GM12878 (cell line): ENCODE measurements at regions not wholly inside any gene's neighbourhood (a gene's known extent, or its start where the extent isn't known, plus 50 kb on each side); places are given as distances from the start of the nearest gene placed in this dataset.

Source experiments
- ATAC-seq: fragments of 200-7000 bp; cut with Tn5 transposase; 3 replicates; pipeline ENCODE4 v1.9.1; 2020; ENCODE audit warnings: mild to moderate bottlenecking, moderate library complexity
- BruUV-seq: library from RNA; stranded (reverse); fragments of 400-500 nt; replicated peaks from 2 replicates; lab custom pipeline; 2021; lab: Mats Ljungman, UMichigan
- CTCF ChIA-PET: fragments of 300-600 bp; sonication (Branson Sonifier 250); formaldehyde crosslinking; extraction: SDS; loops from one replicate; lab custom pipeline; 2021; ENCODE audit warnings: inconsistent platforms; lab: Yijun Ruan, JAX
- POLR2A ChIA-PET: fragments of 350-600 bp; formaldehyde crosslinking; extraction: SDS; loops from one replicate; lab custom pipeline; 2021; ENCODE audit warnings: inconsistent platforms; lab: Charles Lee
- RAD21 ChIA-PET: fragments of 300-600 bp; sonication (Branson Sonifier 250); formaldehyde crosslinking; loops from one replicate; lab custom pipeline; 2023; ENCODE audit warnings: antibody characterized with exemption; ENCODE audit not compliant: unreplicated experiment; lab: Charles Lee
- SMC1A ChIA-PET: fragments of 300-600 bp; sonication (Branson Sonifier 250); formaldehyde crosslinking; loops from one replicate; lab custom pipeline; 2023; ENCODE audit not compliant: unreplicated experiment, uncharacterized antibody; lab: Charles Lee
- DNase-seq: peaks from one replicate; pipeline ENCODE4 v3.0.0-alpha.2; 2011; ENCODE audit warnings: low read depth, low spot score
- FAIRE-seq: peaks from 3 replicates; lab custom pipeline; 2011; peaks lifted over from hg19 to GRCh38; lab: Jason Lieb, UNC
- H2AFZ ChIP-seq: 2 replicates; pipeline ENCODE4 v1.6.0; 2011; ENCODE audit warnings: low read depth, low read length, control low read depth; ENCODE audit not compliant: control insufficient read depth
- H3K27ac ChIP-seq: 2 replicates; pipeline ENCODE4 v1.5.1; 2011; ENCODE audit warnings: control low read depth; ENCODE audit not compliant: control insufficient read depth, insufficient read depth
- H3K27me3 ChIP-seq, 2 experiments: replicated peaks in 1 of 2; 2 replicates each; pipeline versions ENCODE4 v1.6.0 to v1.6.1; 2011; ENCODE audit warnings: low read length in 1 of 2; ENCODE audit not compliant: control insufficient read depth in 2 of 2, insufficient read depth in 2 of 2
- H3K36me3 ChIP-seq, 2 experiments: 2 replicates each; pipeline ENCODE4 v1.5.1; 2011; ENCODE audit warnings: low read length in 1 of 2; ENCODE audit not compliant: control insufficient read depth in 2 of 2, insufficient read depth in 2 of 2
- H3K4me1 ChIP-seq: 2 replicates; pipeline ENCODE4 v1.6.1; 2011; ENCODE audit warnings: mild to moderate bottlenecking, low read length, moderate library complexity, mixed read lengths; ENCODE audit not compliant: control insufficient read depth, insufficient read depth
- H3K4me2 ChIP-seq: 2 replicates; pipeline ENCODE4 v1.6.0; 2011; ENCODE audit warnings: control low read depth; ENCODE audit not compliant: control insufficient read depth, insufficient read depth
- H3K4me3 ChIP-seq: fragments of 200-600 bp; sonication (generic); 2 replicates; pipeline ENCODE4 v1.5.1; 2016
- H3K79me2 ChIP-seq: 2 replicates; pipeline ENCODE4 v1.6.0; 2011; ENCODE audit warnings: low read length; ENCODE audit not compliant: control insufficient read depth, insufficient read depth
- H3K9ac ChIP-seq: 2 replicates; pipeline ENCODE4 v1.8.0; 2011; ENCODE audit warnings: low read length, control low read depth, mixed read lengths; ENCODE audit not compliant: control insufficient read depth, insufficient read depth
- H3K9me3 ChIP-seq: replicated peaks from 3 replicates; pipeline ENCODE4 v1.5.1; 2011; ENCODE audit warnings: mild to moderate bottlenecking, low read length; ENCODE audit not compliant: control insufficient read depth, insufficient read depth
- H4K20me1 ChIP-seq: 2 replicates; pipeline ENCODE4 v1.6.0; 2011; ENCODE audit not compliant: control insufficient read depth, insufficient read depth
- EED ChIP-seq: sonication (generic); IDR thresholded peaks from 2 replicates; pipeline ENCODE4 v1.6.1; 2016; ENCODE audit warnings: antibody characterized with exemption, low read depth
- MXI1 ChIP-seq: fragments of 150-350 bp; IDR thresholded peaks from 2 replicates; pipeline ENCODE4 v1.6.1; 2011; ENCODE audit warnings: low read depth, mild to moderate bottlenecking, inconsistent platforms, low read length, improper control_type of control experiment
- NFYA ChIP-seq: IDR thresholded peaks from 2 replicates; pipeline ENCODE4 v1.6.1; 2011; ENCODE audit warnings: low read depth, mild to moderate bottlenecking, low read length, improper control_type of control experiment, borderline replicate concordance
- PML ChIP-seq: IDR thresholded peaks from 2 replicates; pipeline ENCODE4 v1.6.1; 2012; ENCODE audit warnings: low read length, inconsistent platforms
- RUNX3 ChIP-seq: IDR thresholded peaks from 2 replicates; pipeline ENCODE4 v1.6.1; 2012; ENCODE audit warnings: low read length, inconsistent platforms
- SMAD1 ChIP-seq: fragments of 450-650 bp; IDR thresholded peaks from 2 replicates; pipeline ENCODE4 v1.6.1; 2018; ENCODE audit warnings: mild to moderate bottlenecking, low read depth; ENCODE audit not compliant: partially characterized antibody
- WGBS: methylation state at CpG from one replicate; pipeline ENCODE4 v1.1.6; 2016; ENCODE audit warnings: low lambda C conversion rate; ENCODE audit not compliant: insufficient replicate concordance, insufficient coverage; ENCODE audit errors: missing lambda C conversion rate; 5-methylcytosine and 5-hydroxymethylcytosine counted together
- in situ Hi-C: fragments of 300-500 bp; cut with MboI; formaldehyde crosslinking; loops from 9 replicates; pipeline ENCODE4 v1.14.3; 2018; ENCODE audit warnings: mixed read lengths
- intact Hi-C: fragments of 100-400 bp; cut with micrococcal nuclease; formaldehyde crosslinking; loops from one replicate; pipeline ENCODE4 v1.14.2; 2022; ENCODE audit not compliant: unreplicated experiment
- TF ChIP-seq, protein P1 (sequence below): IDR thresholded peaks from 2 replicates; pipeline ENCODE4 v1.6.1; 2012; ENCODE audit warnings: improper control_type of control experiment, low read depth, low read length; ENCODE audit not compliant: insufficient replicate concordance

DNA sequence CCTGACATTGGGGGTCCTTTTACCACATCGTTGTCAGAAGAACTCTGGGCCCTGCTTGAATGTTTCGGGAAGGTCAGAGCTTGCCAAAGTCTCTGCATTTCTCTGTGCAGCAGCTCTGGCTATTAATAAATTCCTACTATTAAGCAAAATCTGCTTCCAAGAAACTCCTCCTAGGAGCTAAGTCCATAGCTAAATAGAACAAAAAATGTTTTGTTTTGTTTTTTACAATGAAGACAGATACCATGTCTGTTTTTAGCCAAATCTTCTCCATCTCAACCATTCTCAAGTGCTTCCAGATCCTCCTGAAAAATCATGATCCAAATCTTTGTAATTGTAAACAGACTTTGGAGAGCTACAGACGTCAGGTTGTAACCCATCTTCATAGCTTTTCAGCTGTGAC, 161.6 kb downstream of the SPATA18 start (continued):
- TF ChIP-seq, protein P1, sequence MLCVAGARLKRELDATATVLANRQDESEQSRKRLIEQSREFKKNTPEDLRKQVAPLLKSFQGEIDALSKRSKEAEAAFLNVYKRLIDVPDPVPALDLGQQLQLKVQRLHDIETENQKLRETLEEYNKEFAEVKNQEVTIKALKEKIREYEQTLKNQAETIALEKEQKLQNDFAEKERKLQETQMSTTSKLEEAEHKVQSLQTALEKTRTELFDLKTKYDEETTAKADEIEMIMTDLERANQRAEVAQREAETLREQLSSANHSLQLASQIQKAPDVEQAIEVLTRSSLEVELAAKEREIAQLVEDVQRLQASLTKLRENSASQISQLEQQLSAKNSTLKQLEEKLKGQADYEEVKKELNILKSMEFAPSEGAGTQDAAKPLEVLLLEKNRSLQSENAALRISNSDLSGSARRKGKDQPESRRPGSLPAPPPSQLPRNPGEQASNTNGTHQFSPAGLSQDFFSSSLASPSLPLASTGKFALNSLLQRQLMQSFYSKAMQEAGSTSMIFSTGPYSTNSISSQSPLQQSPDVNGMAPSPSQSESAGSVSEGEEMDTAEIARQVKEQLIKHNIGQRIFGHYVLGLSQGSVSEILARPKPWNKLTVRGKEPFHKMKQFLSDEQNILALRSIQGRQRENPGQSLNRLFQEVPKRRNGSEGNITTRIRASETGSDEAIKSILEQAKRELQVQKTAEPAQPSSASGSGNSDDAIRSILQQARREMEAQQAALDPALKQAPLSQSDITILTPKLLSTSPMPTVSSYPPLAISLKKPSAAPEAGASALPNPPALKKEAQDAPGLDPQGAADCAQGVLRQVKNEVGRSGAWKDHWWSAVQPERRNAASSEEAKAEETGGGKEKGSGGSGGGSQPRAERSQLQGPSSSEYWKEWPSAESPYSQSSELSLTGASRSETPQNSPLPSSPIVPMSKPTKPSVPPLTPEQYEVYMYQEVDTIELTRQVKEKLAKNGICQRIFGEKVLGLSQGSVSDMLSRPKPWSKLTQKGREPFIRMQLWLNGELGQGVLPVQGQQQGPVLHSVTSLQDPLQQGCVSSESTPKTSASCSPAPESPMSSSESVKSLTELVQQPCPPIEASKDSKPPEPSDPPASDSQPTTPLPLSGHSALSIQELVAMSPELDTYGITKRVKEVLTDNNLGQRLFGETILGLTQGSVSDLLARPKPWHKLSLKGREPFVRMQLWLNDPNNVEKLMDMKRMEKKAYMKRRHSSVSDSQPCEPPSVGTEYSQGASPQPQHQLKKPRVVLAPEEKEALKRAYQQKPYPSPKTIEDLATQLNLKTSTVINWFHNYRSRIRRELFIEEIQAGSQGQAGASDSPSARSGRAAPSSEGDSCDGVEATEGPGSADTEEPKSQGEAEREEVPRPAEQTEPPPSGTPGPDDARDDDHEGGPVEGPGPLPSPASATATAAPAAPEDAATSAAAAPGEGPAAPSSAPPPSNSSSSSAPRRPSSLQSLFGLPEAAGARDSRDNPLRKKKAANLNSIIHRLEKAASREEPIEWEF, result no peak
- no peak for TF ChIP-seq SMAD1
- no peak for TF ChIP-seq NFYA
- TF ChIP-seq EED, result no peak
- TF ChIP-seq RUNX3, result no peak

DNA sequence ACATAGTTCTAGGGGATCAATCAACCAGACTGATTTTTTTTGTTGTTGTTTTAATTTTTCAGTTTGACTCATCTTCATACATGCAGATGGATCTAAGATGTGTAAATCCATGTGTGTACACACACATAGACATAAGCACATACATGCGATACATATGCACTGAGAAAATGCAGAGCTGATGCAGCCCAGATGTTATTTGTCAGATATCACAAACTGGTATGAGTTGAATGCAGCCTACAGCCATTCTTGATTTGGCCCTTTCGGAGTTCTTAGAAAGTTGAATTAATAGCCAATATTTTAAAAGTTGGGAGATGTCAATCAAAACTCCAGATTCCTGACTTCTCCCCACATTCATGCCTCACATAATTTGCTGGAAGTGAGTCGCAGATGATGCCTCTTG, 180.4 kb downstream of the SPATA18 start:
- WGBS, result 56% methylated on average over 3 of the region's 3 CpGs
- no peaks in the 10 kb centered on the region for H4K20me1 ChIP-seq
- TF ChIP-seq MXI1, result no peak
- no peak for TF ChIP-seq PML
- TF ChIP-seq, all 136 proteins: peak for 0
- Histone ChIP-seq H3K9me3 (no peaks in the 10 kb centered on the region), H3K4me2 (no peak overlapping the region), H3K9ac (no peak overlapping the region), H3K36me3 (no peaks in the 10 kb centered on the region), H2AFZ (no peak overlapping the region), H3K4me1 (no peaks in the 10 kb centered on the region), H3K27me3 (no peaks in the 10 kb centered on the region), H3K27ac (no peak overlapping the region), H3K4me3 (no peak overlapping the region), H3K79me2 (no peaks in the 10 kb centered on the region)
- FAIRE-seq, result no peak
- DNase-seq, result no peak
- ChIA-PET SMC1A (no interaction called here), RAD21 (no interaction called here), POLR2A (no interaction called here), CTCF (no interaction called here)
- intact Hi-C loops, result no loop called here
- in situ Hi-C loops, result no loop called here
- no peak for ATAC-seq
- no TSS peak for BruUV-seq
